Adrenal gland (tissue), 5 donors: ENCODE measurements at regions not wholly inside any gene's neighbourhood (a gene's known extent, or its start where the extent isn't known, plus 50 kb on each side); places are given as distances from the start of the nearest gene placed in this dataset.

ENCODE experiments used
- POLR2A ChIP-seq, 2 donors: fragments of 450-650 bp; IDR thresholded peaks; one replicate each; pipeline ENCODE4 v1.6.1; 2017; ENCODE audit warnings: antibody characterized with exemption in 2 of 2, mild to moderate bottlenecking in 2 of 2, moderate library complexity in 1 of 2
- TF ChIP-seq, protein P1 (sequence below), 6 experiments: fragments of 450-650 bp in 4 of 6; fragments of 200-600 bp in 2 of 6; sonication (generic) in 1 of 6; IDR thresholded peaks; 1 replicate in 5 of 6; 2 replicates in 1 of 6; pipeline versions ENCODE4 v1.5.1 to v1.8.0; 2016 to 2021; ENCODE audit warnings: antibody characterized with exemption in 6 of 6, mild to moderate bottlenecking in 2 of 6, moderate library complexity in 1 of 6
- donor health status: DM: no; HTN: no; CAD: no.

GRCh38 chr14:25942090-25942489 is 655.7 kb downstream of the NOVA1 start:
- TF ChIP-seq, protein P1, sequence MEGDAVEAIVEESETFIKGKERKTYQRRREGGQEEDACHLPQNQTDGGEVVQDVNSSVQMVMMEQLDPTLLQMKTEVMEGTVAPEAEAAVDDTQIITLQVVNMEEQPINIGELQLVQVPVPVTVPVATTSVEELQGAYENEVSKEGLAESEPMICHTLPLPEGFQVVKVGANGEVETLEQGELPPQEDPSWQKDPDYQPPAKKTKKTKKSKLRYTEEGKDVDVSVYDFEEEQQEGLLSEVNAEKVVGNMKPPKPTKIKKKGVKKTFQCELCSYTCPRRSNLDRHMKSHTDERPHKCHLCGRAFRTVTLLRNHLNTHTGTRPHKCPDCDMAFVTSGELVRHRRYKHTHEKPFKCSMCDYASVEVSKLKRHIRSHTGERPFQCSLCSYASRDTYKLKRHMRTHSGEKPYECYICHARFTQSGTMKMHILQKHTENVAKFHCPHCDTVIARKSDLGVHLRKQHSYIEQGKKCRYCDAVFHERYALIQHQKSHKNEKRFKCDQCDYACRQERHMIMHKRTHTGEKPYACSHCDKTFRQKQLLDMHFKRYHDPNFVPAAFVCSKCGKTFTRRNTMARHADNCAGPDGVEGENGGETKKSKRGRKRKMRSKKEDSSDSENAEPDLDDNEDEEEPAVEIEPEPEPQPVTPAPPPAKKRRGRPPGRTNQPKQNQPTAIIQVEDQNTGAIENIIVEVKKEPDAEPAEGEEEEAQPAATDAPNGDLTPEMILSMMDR (IDR thresholded peaks at IDR 0.05): no peak
- no peak for TF ChIP-seq POLR2A (IDR thresholded peaks at IDR 0.05)
